ENCODE measurements at regions not wholly inside any gene's neighbourhood (a gene's known extent, or its start where the extent isn't known, plus 50 kb on each side); places are given as distances from the start of the nearest gene placed in this dataset.

- H2AFZ ChIP-seq (ENCODE audit: low read depth, low read length, severe bottlenecking) = no peak overlapping the region
- H4K20me1 ChIP-seq (ENCODE audit: low read depth, low read length) = no peaks in the 10 kb centered on the region
- no peaks in the 10 kb centered on the region for H3K9me2 ChIP-seq (replicated peaks; ENCODE audit: insufficient read depth, low read length)
- H3K36me3 ChIP-seq (ENCODE audit: low read length) = no peaks in the 10 kb centered on the region
- no peaks in the 10 kb centered on the region for H3K9me3 ChIP-seq (ENCODE audit: insufficient read depth, low read length)
- TF ChIP-seq EZH2phosphoT487 (conservative IDR thresholded peaks at IDR 0.05; ENCODE audit: low read length) (no peak), CTCF (IDR thresholded peaks at IDR 0.05; ENCODE audit: insufficient read depth, low read length, poor library complexity, severe bottlenecking) (no peak)
- no peaks in the 10 kb centered on the region for H3K79me2 ChIP-seq (ENCODE audit: insufficient read depth, low read length)
- H3K27me3 ChIP-seq (ENCODE audit: low read length) = no peaks in the 10 kb centered on the region
- no peak overlapping the region for H3K27ac ChIP-seq (ENCODE audit: low read depth, low read length)
- no peaks in the 10 kb centered on the region for H3F3A ChIP-seq (ENCODE audit: insufficient read depth)
- H3K4me3 ChIP-seq (ENCODE audit: insufficient read depth, low read length, poor library complexity, severe bottlenecking) = no peak overlapping the region
- H3K9ac ChIP-seq (ENCODE audit: low read length) = no peak overlapping the region
- H3K4me2 ChIP-seq (ENCODE audit: low read depth, low read length, poor library complexity, severe bottlenecking) = no peak overlapping the region
Observed at GRCh38 chr22:48442663-48443062, 1385.0 kb downstream of the BRD1 start.

- Histone ChIP-seq H3K9ac (ENCODE audit: low read length) (no peak overlapping the region), H3K4me2 (ENCODE audit: low read depth, low read length, poor library complexity, severe bottlenecking) (no peak overlapping the region), H3K9me3 (ENCODE audit: insufficient read depth, low read length) (no peaks in the 10 kb centered on the region), H4K20me1 (ENCODE audit: low read depth, low read length) (no peaks in the 10 kb centered on the region), H3K79me2 (ENCODE audit: insufficient read depth, low read length) (no peaks in the 10 kb centered on the region), H3K36me3 (ENCODE audit: low read length) (no peaks in the 10 kb centered on the region), H3K4me3 (ENCODE audit: insufficient read depth, low read length, poor library complexity, severe bottlenecking) (no peak overlapping the region), H3K27me3 (ENCODE audit: low read length) (no peaks in the 10 kb centered on the region), H3K9me2 (replicated peaks; ENCODE audit: insufficient read depth, low read length) (no peaks in the 10 kb centered on the region), H3K27ac (ENCODE audit: low read depth, low read length) (no peak overlapping the region), H3F3A (ENCODE audit: insufficient read depth) (no peaks in the 10 kb centered on the region), H2AFZ (ENCODE audit: low read depth, low read length, severe bottlenecking) (no peak overlapping the region)
- TF ChIP-seq CTCF (IDR thresholded peaks at IDR 0.05; ENCODE audit: insufficient read depth, low read length, poor library complexity, severe bottlenecking) (no peak), EZH2phosphoT487 (conservative IDR thresholded peaks at IDR 0.05; ENCODE audit: low read length) (no peak)
Observed at GRCh38 chr22:48441553-48441850, 1386.2 kb downstream of the BRD1 start.

DNA sequence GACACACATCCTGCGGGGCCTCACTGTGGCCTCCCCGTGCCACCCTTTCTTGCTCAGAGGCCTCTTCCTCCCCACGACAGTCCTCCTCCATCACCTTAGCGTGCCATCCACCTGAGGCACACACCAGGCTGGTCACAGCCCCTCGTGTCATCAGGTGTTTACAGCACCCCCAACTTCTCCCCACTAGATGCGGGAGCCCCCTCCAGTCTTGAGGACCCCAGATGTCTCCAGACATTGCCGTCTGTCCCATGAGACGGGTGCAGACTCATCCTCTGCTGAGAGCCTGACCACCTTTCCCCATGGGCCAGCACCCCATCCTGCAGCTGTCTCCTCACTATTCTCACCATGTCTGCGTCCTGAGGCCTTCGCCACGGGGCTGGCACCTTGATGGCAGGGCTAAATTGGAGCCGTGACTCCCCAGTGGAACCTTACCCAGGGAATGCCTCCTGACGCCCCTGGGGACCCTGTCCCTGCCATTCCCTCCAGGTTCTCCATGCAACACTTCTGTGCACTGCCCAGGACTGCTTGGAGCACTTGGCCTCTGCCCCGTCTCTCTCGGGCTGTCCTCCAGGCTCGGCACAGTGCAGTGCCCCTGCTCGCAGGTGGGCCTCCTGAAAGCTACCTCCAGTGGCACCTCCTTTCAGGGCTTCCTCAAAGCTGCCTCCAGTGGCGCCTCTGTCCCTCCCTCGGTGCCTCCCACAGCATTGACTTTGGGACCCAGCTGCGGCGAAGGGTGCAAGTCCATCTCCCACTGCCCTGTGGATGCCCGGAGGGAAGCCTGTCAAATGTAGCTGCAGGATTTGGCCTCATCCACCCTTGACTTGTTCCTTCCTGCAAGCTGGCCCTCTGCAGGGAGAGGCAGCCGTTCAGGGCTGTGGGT, 1386.8 kb downstream of the BRD1 start:
- Histone ChIP-seq H3K4me2 (ENCODE audit: low read depth, low read length, poor library complexity, severe bottlenecking) (no peak overlapping the region), H3K36me3 (ENCODE audit: low read length) (no peaks in the 10 kb centered on the region), H3K9ac (ENCODE audit: low read length) (no peak overlapping the region), H3K27ac (ENCODE audit: low read depth, low read length) (no peak overlapping the region), H3F3A (ENCODE audit: insufficient read depth) (no peaks in the 10 kb centered on the region), H2AFZ (ENCODE audit: low read depth, low read length, severe bottlenecking) (no peak overlapping the region), H3K4me3 (ENCODE audit: insufficient read depth, low read length, poor library complexity, severe bottlenecking) (no peak overlapping the region), H3K79me2 (ENCODE audit: insufficient read depth, low read length) (no peaks in the 10 kb centered on the region), H4K20me1 (ENCODE audit: low read depth, low read length) (no peaks in the 10 kb centered on the region), H3K9me3 (ENCODE audit: insufficient read depth, low read length) (no peaks in the 10 kb centered on the region), H3K9me2 (replicated peaks; ENCODE audit: insufficient read depth, low read length) (no peaks in the 10 kb centered on the region), H3K27me3 (ENCODE audit: low read length) (no peaks in the 10 kb centered on the region)
- no peak for TF ChIP-seq CTCF (IDR thresholded peaks at IDR 0.05; ENCODE audit: insufficient read depth, low read length, poor library complexity, severe bottlenecking)
- no peak for TF ChIP-seq EZH2phosphoT487 (conservative IDR thresholded peaks at IDR 0.05; ENCODE audit: low read length)
